GM23338 (cell line): ENCODE measurements at regions not wholly inside any gene's neighbourhood (a gene's known extent, or its start where the extent isn't known, plus 50 kb on each side); places are given as distances from the start of the nearest gene placed in this dataset.

Experiments
- ATAC-seq: fragments of 200-7000 bp; cut with Tn5 transposase; 3 replicates; pipeline ENCODE4 v1.9.1; 2020
- DNase-seq: peaks from one replicate; pipeline ENCODE4 v3.0.0-alpha.2; 2015; ENCODE audit warnings: low spot score
- H2AFZ ChIP-seq: fragments of 200-600 bp; sonication (generic); 2 replicates; pipeline ENCODE4 v1.8.0; 2016; ENCODE audit warnings: antibody characterized with exemption, mild to moderate bottlenecking, moderate library complexity
- H3F3A ChIP-seq: fragments of 200-600 bp; sonication (generic); replicated peaks from 2 replicates; pipeline ENCODE4 v1.8.0; 2017; ENCODE audit warnings: antibody characterized with exemption, mixed run types, low read depth
- H3K27ac ChIP-seq: fragments of 200-600 bp; sonication (generic); 2 replicates; pipeline ENCODE4 v1.6.1; 2016; ENCODE audit warnings: low read depth
- H3K27me3 ChIP-seq: fragments of 200-600 bp; sonication (generic); 2 replicates; pipeline ENCODE4 v1.8.0; 2016; ENCODE audit warnings: mild to moderate bottlenecking, mixed run types, moderate library complexity; ENCODE audit not compliant: insufficient read depth
- H3K36me3 ChIP-seq: fragments of 200-600 bp; sonication (generic); 2 replicates; pipeline ENCODE4 v1.8.0; 2016; ENCODE audit warnings: mild to moderate bottlenecking; ENCODE audit not compliant: insufficient read depth
- H3K4me1 ChIP-seq: fragments of 200-600 bp; sonication (generic); 2 replicates; pipeline ENCODE4 v1.8.0; 2016; ENCODE audit warnings: mild to moderate bottlenecking, moderate library complexity; ENCODE audit not compliant: insufficient read depth
- H3K4me2 ChIP-seq: fragments of 200-600 bp; sonication (generic); 2 replicates; pipeline ENCODE4 v1.7.1; 2017; ENCODE audit warnings: mixed run types
- H3K4me3 ChIP-seq: fragments of 200-600 bp; sonication (generic); 2 replicates; pipeline ENCODE4 v1.6.1; 2016; ENCODE audit warnings: mixed run types
- H3K79me2 ChIP-seq: fragments of 200-600 bp; sonication (generic); replicated peaks from 2 replicates; pipeline ENCODE4 v1.8.0; 2017; ENCODE audit warnings: mild to moderate bottlenecking; ENCODE audit not compliant: insufficient read depth
- H3K9me2 ChIP-seq: fragments of 200-600 bp; sonication (generic); 2 replicates; pipeline ENCODE4 v1.8.0; 2017; ENCODE audit not compliant: insufficient read depth
- H4K20me1 ChIP-seq: fragments of 200-600 bp; sonication (generic); replicated peaks from 2 replicates; pipeline ENCODE4 v1.8.0; 2017; ENCODE audit warnings: mild to moderate bottlenecking; ENCODE audit not compliant: insufficient read depth
- H3K27ac Mint-ChIP-seq: 2 replicates; pipeline ENCODE4 v1.8.0; 2020; ENCODE audit warnings: inconsistent platforms, mild to moderate bottlenecking, moderate library complexity, mixed read lengths
- H3K27me3 Mint-ChIP-seq: 3 replicates; pipeline ENCODE4 v1.8.0; 2022; ENCODE audit warnings: low read depth, mild to moderate bottlenecking, moderate library complexity, mixed read lengths, inconsistent platforms; ENCODE audit not compliant: insufficient read depth, poor library complexity
- H3K36me3 Mint-ChIP-seq: 3 replicates; pipeline ENCODE4 v1.8.0; 2021; ENCODE audit warnings: low read depth, mild to moderate bottlenecking, inconsistent platforms, moderate library complexity, mixed read lengths
- H3K4me1 Mint-ChIP-seq: 3 replicates; pipeline ENCODE4 v1.8.0; 2020; ENCODE audit warnings: mild to moderate bottlenecking, inconsistent platforms, mixed read lengths
- H3K4me3 Mint-ChIP-seq: 3 replicates; pipeline ENCODE4 v1.8.0; 2021; ENCODE audit warnings: moderate library complexity, mild to moderate bottlenecking, inconsistent platforms, mixed read lengths
- H3K9me3 Mint-ChIP-seq: 3 replicates; pipeline ENCODE4 v1.8.0; 2020; ENCODE audit warnings: moderate library complexity, mild to moderate bottlenecking, inconsistent platforms, mixed read lengths
- EZH2 ChIP-seq: fragments of 200-600 bp; sonication (generic); IDR thresholded peaks from one replicate; pipeline ENCODE4 v1.8.0; 2017; ENCODE audit warnings: antibody characterized with exemption, mild to moderate bottlenecking, low read depth; ENCODE audit not compliant: unreplicated experiment
- EZH2phosphoT487 ChIP-seq: fragments of 200-600 bp; sonication (generic); IDR thresholded peaks from one replicate; pipeline ENCODE4 v1.8.1; 2018; ENCODE audit warnings: antibody characterized with exemption; ENCODE audit not compliant: unreplicated experiment
- JUNB ChIP-seq: IDR thresholded peaks from one replicate; pipeline ENCODE4 v1.6.1; 2016; ENCODE audit warnings: antibody characterized with exemption; ENCODE audit not compliant: unreplicated experiment
- NANOG ChIP-seq: IDR thresholded peaks from 2 replicates; pipeline ENCODE4 v1.6.1; 2016; ENCODE audit warnings: antibody characterized with exemption, borderline replicate concordance
- POLR2AphosphoS5 ChIP-seq: IDR thresholded peaks from 2 replicates; pipeline ENCODE4 v1.6.1; 2016; ENCODE audit warnings: antibody characterized with exemption, low read depth
- STAT1 ChIP-seq: IDR thresholded peaks from one replicate; pipeline ENCODE4 v1.6.1; 2016; ENCODE audit warnings: antibody characterized with exemption; ENCODE audit not compliant: unreplicated experiment
- ZNF114 ChIP-seq: fragments of 250-450 bp; sonication (Bioruptor Pico); IDR thresholded peaks from 2 replicates; pipeline ENCODE4 v1.5.0; 2020; ENCODE audit warnings: mild to moderate bottlenecking, moderate library complexity
- ZNF331 ChIP-seq: fragments of 250-450 bp; sonication (Bioruptor Pico); IDR thresholded peaks from 2 replicates; pipeline ENCODE4 v1.5.0; 2020; ENCODE audit warnings: low read depth, mild to moderate bottlenecking, moderate library complexity
- TF ChIP-seq, protein P1 (sequence below): fragments of 250-450 bp; sonication (Bioruptor Pico); IDR thresholded peaks from 2 replicates; pipeline ENCODE4 v1.5.0; 2020; ENCODE audit warnings: mild to moderate bottlenecking, moderate library complexity
- TF ChIP-seq, protein P2 (sequence below), 2 experiments: fragments of 200-600 bp in 1 of 2; sonication (generic) in 1 of 2; conservative IDR thresholded peaks; 2 replicates each; pipeline versions ENCODE4 v1.5.1 to v1.6.1; 2016 to 2017; ENCODE audit warnings: antibody characterized with exemption in 2 of 2, low read depth in 2 of 2, mild to moderate bottlenecking in 2 of 2, moderate library complexity in 1 of 2
- TF ChIP-seq, protein P3 (sequence below): IDR thresholded peaks from one replicate; pipeline ENCODE4 v1.6.1; 2018; ENCODE audit warnings: antibody characterized with exemption; ENCODE audit not compliant: unreplicated experiment

DNA sequence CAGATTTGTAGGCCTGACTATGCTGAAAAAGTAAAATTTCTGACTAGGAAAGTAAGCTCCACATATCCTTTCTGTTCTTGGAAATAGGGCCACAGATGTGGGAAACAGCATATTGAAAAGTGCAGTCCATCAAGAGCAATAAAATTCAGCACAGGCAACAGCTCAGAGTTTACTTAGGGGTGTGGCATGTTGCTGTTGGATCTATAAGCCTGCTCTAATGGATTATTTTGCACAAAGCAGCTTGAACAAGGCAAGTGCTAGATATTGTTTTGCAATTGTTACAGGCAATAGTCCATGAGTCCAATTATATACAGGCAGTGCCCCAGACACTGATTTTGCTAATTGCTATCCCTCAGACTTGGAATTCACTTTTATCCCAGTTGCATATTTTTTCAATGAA lies 289.8 kb upstream of the SNX7 start (continued):
- TF ChIP-seq STAT1 = no peak

DNA sequence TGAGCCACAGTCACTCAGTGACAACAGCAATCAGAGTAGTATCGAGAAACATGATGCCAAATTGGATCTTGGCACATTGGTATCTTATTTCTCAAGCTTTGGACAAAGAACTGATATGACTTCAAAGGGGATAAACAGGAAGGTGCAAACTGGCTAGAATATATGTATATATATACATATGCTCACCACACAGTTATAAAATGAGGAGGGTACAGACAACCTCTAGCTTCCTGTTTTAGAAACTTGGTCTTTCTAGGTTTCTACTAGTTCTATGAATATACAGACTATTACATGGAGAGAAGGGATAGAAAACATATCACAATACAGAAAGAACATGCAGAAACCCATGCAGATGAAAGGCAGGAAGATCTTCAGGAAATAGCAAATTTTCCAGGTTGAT lies 292.1 kb upstream of the SNX7 start:
- Histone ChIP-seq H3K27me3 (no peaks in the 10 kb centered on the region), H3K4me2 (no peak overlapping the region), H3K4me3 (no peak overlapping the region), H2AFZ (no peak overlapping the region), H3K27ac (no peak overlapping the region), H3F3A (no peaks in the 10 kb centered on the region), H3K36me3 (no peaks in the 10 kb centered on the region), H3K9me2 (no peaks in the 10 kb centered on the region), H3K4me1 (no peaks in the 10 kb centered on the region), H3K79me2 (no peaks in the 10 kb centered on the region), H4K20me1 (no peaks in the 10 kb centered on the region)
- Mint-ChIP-seq H3K9me3 (no peaks in the 10 kb centered on the region), H3K27ac (no peak overlapping the region), H3K36me3 (no peaks in the 10 kb centered on the region), H3K4me1 (peaks cover 5% of the 10 kb centered on the region), H3K4me3 (no peak overlapping the region), H3K27me3 (no peaks in the 10 kb centered on the region)
- DNase-seq (no peak), ATAC-seq (no peak)
- TF ChIP-seq, protein P1, sequence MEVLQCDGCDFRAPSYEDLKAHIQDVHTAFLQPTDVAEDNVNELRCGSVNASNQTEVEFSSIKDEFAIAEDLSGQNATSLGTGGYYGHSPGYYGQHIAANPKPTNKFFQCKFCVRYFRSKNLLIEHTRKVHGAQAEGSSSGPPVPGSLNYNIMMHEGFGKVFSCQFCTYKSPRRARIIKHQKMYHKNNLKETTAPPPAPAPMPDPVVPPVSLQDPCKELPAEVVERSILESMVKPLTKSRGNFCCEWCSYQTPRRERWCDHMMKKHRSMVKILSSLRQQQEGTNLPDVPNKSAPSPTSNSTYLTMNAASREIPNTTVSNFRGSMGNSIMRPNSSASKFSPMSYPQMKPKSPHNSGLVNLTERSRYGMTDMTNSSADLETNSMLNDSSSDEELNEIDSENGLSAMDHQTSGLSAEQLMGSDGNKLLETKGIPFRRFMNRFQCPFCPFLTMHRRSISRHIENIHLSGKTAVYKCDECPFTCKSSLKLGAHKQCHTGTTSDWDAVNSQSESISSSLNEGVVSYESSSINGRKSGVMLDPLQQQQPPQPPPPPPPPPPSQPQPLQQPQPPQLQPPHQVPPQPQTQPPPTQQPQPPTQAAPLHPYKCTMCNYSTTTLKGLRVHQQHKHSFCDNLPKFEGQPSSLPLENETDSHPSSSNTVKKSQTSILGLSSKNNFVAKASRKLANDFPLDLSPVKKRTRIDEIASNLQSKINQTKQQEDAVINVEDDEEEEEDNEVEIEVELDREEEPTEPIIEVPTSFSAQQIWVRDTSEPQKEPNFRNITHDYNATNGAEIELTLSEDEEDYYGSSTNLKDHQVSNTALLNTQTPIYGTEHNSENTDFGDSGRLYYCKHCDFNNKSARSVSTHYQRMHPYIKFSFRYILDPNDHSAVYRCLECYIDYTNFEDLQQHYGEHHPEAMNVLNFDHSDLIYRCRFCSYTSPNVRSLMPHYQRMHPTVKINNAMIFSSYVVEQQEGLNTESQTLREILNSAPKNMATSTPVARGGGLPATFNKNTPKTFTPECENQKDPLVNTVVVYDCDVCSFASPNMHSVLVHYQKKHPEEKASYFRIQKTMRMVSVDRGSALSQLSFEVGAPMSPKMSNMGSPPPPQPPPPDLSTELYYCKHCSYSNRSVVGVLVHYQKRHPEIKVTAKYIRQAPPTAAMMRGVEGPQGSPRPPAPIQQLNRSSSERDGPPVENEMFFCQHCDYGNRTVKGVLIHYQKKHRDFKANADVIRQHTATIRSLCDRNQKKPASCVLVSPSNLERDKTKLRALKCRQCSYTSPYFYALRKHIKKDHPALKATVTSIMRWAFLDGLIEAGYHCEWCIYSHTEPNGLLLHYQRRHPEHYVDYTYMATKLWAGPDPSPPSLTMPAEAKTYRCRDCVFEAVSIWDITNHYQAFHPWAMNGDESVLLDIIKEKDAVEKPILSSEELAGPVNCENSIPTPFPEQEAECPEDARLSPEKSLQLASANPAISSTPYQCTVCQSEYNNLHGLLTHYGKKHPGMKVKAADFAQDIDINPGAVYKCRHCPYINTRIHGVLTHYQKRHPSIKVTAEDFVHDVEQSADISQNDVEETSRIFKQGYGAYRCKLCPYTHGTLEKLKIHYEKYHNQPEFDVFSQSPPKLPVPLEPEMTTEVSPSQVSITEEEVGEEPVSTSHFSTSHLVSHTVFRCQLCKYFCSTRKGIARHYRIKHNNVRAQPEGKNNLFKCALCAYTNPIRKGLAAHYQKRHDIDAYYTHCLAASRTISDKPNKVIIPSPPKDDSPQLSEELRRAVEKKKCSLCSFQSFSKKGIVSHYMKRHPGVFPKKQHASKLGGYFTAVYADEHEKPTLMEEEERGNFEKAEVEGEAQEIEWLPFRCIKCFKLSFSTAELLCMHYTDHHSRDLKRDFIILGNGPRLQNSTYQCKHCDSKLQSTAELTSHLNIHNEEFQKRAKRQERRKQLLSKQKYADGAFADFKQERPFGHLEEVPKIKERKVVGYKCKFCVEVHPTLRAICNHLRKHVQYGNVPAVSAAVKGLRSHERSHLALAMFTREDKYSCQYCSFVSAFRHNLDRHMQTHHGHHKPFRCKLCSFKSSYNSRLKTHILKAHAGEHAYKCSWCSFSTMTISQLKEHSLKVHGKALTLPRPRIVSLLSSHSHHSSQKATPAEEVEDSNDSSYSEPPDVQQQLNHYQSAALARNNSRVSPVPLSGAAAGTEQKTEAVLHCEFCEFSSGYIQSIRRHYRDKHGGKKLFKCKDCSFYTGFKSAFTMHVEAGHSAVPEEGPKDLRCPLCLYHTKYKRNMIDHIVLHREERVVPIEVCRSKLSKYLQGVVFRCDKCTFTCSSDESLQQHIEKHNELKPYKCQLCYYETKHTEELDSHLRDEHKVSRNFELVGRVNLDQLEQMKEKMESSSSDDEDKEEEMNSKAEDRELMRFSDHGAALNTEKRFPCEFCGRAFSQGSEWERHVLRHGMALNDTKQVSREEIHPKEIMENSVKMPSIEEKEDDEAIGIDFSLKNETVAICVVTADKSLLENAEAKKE (CRISPR knock-in tag) = no peak
- TF ChIP-seq NANOG = no peak
- TF ChIP-seq, protein P2, sequence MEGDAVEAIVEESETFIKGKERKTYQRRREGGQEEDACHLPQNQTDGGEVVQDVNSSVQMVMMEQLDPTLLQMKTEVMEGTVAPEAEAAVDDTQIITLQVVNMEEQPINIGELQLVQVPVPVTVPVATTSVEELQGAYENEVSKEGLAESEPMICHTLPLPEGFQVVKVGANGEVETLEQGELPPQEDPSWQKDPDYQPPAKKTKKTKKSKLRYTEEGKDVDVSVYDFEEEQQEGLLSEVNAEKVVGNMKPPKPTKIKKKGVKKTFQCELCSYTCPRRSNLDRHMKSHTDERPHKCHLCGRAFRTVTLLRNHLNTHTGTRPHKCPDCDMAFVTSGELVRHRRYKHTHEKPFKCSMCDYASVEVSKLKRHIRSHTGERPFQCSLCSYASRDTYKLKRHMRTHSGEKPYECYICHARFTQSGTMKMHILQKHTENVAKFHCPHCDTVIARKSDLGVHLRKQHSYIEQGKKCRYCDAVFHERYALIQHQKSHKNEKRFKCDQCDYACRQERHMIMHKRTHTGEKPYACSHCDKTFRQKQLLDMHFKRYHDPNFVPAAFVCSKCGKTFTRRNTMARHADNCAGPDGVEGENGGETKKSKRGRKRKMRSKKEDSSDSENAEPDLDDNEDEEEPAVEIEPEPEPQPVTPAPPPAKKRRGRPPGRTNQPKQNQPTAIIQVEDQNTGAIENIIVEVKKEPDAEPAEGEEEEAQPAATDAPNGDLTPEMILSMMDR (conservative IDR thresholded peaks at IDR 0.05; ENCODE audit: low read depth in 2 of 2) = no peak
- TF ChIP-seq POLR2AphosphoS5 = no peak
- no peak for TF ChIP-seq ZNF114 (CRISPR knock-in tag)
- TF ChIP-seq STAT1 = no peak
- TF ChIP-seq, protein P3, sequence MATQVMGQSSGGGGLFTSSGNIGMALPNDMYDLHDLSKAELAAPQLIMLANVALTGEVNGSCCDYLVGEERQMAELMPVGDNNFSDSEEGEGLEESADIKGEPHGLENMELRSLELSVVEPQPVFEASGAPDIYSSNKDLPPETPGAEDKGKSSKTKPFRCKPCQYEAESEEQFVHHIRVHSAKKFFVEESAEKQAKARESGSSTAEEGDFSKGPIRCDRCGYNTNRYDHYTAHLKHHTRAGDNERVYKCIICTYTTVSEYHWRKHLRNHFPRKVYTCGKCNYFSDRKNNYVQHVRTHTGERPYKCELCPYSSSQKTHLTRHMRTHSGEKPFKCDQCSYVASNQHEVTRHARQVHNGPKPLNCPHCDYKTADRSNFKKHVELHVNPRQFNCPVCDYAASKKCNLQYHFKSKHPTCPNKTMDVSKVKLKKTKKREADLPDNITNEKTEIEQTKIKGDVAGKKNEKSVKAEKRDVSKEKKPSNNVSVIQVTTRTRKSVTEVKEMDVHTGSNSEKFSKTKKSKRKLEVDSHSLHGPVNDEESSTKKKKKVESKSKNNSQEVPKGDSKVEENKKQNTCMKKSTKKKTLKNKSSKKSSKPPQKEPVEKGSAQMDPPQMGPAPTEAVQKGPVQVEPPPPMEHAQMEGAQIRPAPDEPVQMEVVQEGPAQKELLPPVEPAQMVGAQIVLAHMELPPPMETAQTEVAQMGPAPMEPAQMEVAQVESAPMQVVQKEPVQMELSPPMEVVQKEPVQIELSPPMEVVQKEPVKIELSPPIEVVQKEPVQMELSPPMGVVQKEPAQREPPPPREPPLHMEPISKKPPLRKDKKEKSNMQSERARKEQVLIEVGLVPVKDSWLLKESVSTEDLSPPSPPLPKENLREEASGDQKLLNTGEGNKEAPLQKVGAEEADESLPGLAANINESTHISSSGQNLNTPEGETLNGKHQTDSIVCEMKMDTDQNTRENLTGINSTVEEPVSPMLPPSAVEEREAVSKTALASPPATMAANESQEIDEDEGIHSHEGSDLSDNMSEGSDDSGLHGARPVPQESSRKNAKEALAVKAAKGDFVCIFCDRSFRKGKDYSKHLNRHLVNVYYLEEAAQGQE = no peak
- no peak for TF ChIP-seq EZH2phosphoT487
- TF ChIP-seq ZNF331 (CRISPR knock-in tag) = no peak
- no peak for TF ChIP-seq JUNB
- no peak for TF ChIP-seq EZH2
